H1 (cell line): ENCODE measurements at regions not wholly inside any gene's neighbourhood (a gene's known extent, or its start where the extent isn't known, plus 50 kb on each side); places are given as distances from the start of the nearest gene placed in this dataset.
"Not testable (repeated sequence)": the region's sequence is repeated elsewhere in the genome, so short reads cannot be mapped to it uniquely, and the experiment has no call there.

Experiments
- CTCF ChIA-PET: fragments of 300-600 bp; sonication (Branson Sonifier 250); formaldehyde crosslinking; loops from one replicate; lab custom pipeline; 2021; ENCODE audit not compliant: partially characterized antibody; lab: Charles Lee
- POLR2A ChIA-PET: fragments of 300-600 bp; sonication (Branson Sonifier 250); formaldehyde crosslinking; loops from one replicate; lab custom pipeline; 2021; ENCODE audit warnings: inconsistent platforms; ENCODE audit not compliant: partially characterized antibody; lab: Charles Lee
- DNase-seq, 2 experiments: peaks; one replicate each; pipeline versions ENCODE4 v3.0.0 to v3.0.0-alpha.2; 2010 to 2022; ENCODE audit warnings: low spot score in 2 of 2, low read depth in 1 of 2, mixed read lengths in 1 of 2
- FAIRE-seq: peaks from 2 replicates; lab custom pipeline; 2011; peaks lifted over from hg19 to GRCh38; lab: Jason Lieb, UNC
- H2AFZ ChIP-seq: 2 replicates; pipeline ENCODE4 v1.8.1; 2012; ENCODE audit warnings: low read length, inconsistent platforms
- H2AK5ac ChIP-seq: 2 replicates; pipeline ENCODE4 v1.6.1; 2013; ENCODE audit warnings: low read depth, low read length
- H2BK120ac ChIP-seq: replicated peaks from 2 replicates; pipeline ENCODE3; 2013; ENCODE audit warnings: low read depth, low read length, inconsistent platforms
- H2BK12ac ChIP-seq: 2 replicates; pipeline ENCODE4 v1.6.1; 2013; ENCODE audit warnings: low read depth, low read length
- H2BK15ac ChIP-seq: 2 replicates; pipeline ENCODE4 v1.6.1; 2013; ENCODE audit warnings: low read length
- H2BK20ac ChIP-seq: 2 replicates; pipeline ENCODE4 v1.6.1; 2013; ENCODE audit warnings: low read length
- H2BK5ac ChIP-seq: 2 replicates; pipeline ENCODE4 v1.6.1; 2013; ENCODE audit warnings: low read depth, low read length
- H3K14ac ChIP-seq: 2 replicates; pipeline ENCODE4 v1.6.1; 2013; ENCODE audit warnings: inconsistent platforms; ENCODE audit not compliant: insufficient read length
- H3K18ac ChIP-seq: 2 replicates; pipeline ENCODE4 v1.6.1; 2013; ENCODE audit warnings: low read length; ENCODE audit errors: extremely low read depth
- H3K23ac ChIP-seq: 2 replicates; pipeline ENCODE4 v1.6.1; 2013; ENCODE audit warnings: inconsistent platforms; ENCODE audit not compliant: insufficient read length
- H3K23me2 ChIP-seq: 2 replicates; pipeline ENCODE4 v1.6.1; 2013; ENCODE audit warnings: low read depth, low read length
- H3K27ac ChIP-seq: 2 replicates; pipeline ENCODE4 v1.6.1; 2011; ENCODE audit warnings: low read depth, low read length, inconsistent platforms
- H3K27me3 ChIP-seq, 4 experiments: replicated peaks in 1 of 4; 1 replicate in 1 of 4; 2 replicates in 3 of 4; pipeline versions ENCODE4 v1.6.1 to v1.8.1; 2011 to 2013; ENCODE audit warnings: low read length in 3 of 4, mild to moderate bottlenecking in 3 of 4, inconsistent platforms in 2 of 4, mixed read lengths in 2 of 4, moderate library complexity in 1 of 4; ENCODE audit not compliant: control insufficient read depth in 3 of 4, insufficient read depth in 3 of 4; ENCODE audit errors: extremely low read depth in 1 of 4
- H3K36me3 ChIP-seq, 4 experiments: 2 replicates each; pipeline versions ENCODE4 v1.6.1 to v1.8.1; 2011 to 2013; ENCODE audit warnings: mild to moderate bottlenecking in 4 of 4, low read length in 3 of 4, moderate library complexity in 2 of 4, control low read depth in 1 of 4, inconsistent platforms in 1 of 4; ENCODE audit not compliant: insufficient read depth in 4 of 4, control insufficient read depth in 2 of 4
- H3K4ac ChIP-seq: replicated peaks from 2 replicates; pipeline ENCODE3; 2013; ENCODE audit warnings: low read length, low read depth, mixed read lengths, inconsistent platforms; ENCODE audit not compliant: insufficient read length
- H3K4me1 ChIP-seq, 4 experiments: replicated peaks in 1 of 4; 1 replicate in 1 of 4; 2 replicates in 3 of 4; pipeline versions ENCODE4 v1.6.1 to v1.8.1; 2011 to 2013; ENCODE audit warnings: low read length in 3 of 4, inconsistent platforms in 2 of 4, mixed read lengths in 1 of 4; ENCODE audit not compliant: insufficient read depth in 4 of 4, control insufficient read depth in 3 of 4
- H3K4me2 ChIP-seq, 2 experiments: 2 replicates each; pipeline versions ENCODE4 v1.6.1 to v1.8.1; 2011 to 2013; ENCODE audit warnings: low read depth in 2 of 2, low read length in 2 of 2, control low read depth in 1 of 2, inconsistent platforms in 1 of 2, mild to moderate bottlenecking in 1 of 2; ENCODE audit not compliant: insufficient read depth in 1 of 2
- H3K4me3 ChIP-seq, 4 experiments: fragments of 200-600, 300-600 bp in 1 of 4; sonication (generic), shearing (Covaris generic), sonication (Bioruptor Twin) in 1 of 4; 2 replicates each; pipeline versions ENCODE4 v1.5.1 to v1.8.1; 2011 to 2016; ENCODE audit warnings: low read length in 4 of 4, low read depth in 3 of 4, control low read depth in 2 of 4, inconsistent platforms in 2 of 4, mild to moderate bottlenecking in 2 of 4, mixed read lengths in 1 of 4, moderate library complexity in 1 of 4; ENCODE audit not compliant: insufficient read depth in 2 of 4; ENCODE audit errors: extremely low read depth in 1 of 4
- H3K56ac ChIP-seq: replicated peaks from 2 replicates; pipeline ENCODE3; 2013; ENCODE audit warnings: low read depth, mild to moderate bottlenecking, mixed read lengths, low read length, inconsistent platforms; ENCODE audit not compliant: insufficient read length
- H3K79me1 ChIP-seq: 2 replicates; pipeline ENCODE4 v1.6.1; 2013; ENCODE audit warnings: low read depth, low read length, control low read depth
- H3K79me2 ChIP-seq, 2 experiments: 2 replicates each; pipeline versions ENCODE4 v1.6.1 to v1.8.1; 2012 to 2013; ENCODE audit warnings: low read length in 2 of 2, mild to moderate bottlenecking in 2 of 2, inconsistent platforms in 1 of 2; ENCODE audit not compliant: insufficient read depth in 2 of 2, control insufficient read depth in 1 of 2
- H3K9ac ChIP-seq, 4 experiments: replicated peaks in 1 of 4; 1 replicate in 1 of 4; 2 replicates in 3 of 4; pipeline versions ENCODE4 v1.6.1 to v1.8.1; 2011 to 2013; ENCODE audit warnings: low read depth in 3 of 4, low read length in 3 of 4, control low read depth in 2 of 4, mild to moderate bottlenecking in 2 of 4, moderate library complexity in 2 of 4, inconsistent platforms in 1 of 4; ENCODE audit errors: extremely low read depth in 1 of 4
- H3K9me3 ChIP-seq, 2 experiments: 2 replicates each; pipeline versions ENCODE4 v1.6.1 to v1.8.1; 2012 to 2013; ENCODE audit warnings: mild to moderate bottlenecking in 2 of 2, moderate library complexity in 2 of 2, control low read depth in 1 of 2, inconsistent platforms in 1 of 2, low read depth in 1 of 2, low read length in 1 of 2, mixed read lengths in 1 of 2; ENCODE audit not compliant: insufficient read depth in 2 of 2
- H4K20me1 ChIP-seq, 2 experiments: replicated peaks in 1 of 2; 2 replicates each; pipeline versions ENCODE3 to v1.8.1; 2011 to 2013; ENCODE audit warnings: inconsistent platforms in 2 of 2, low read length in 2 of 2, mild to moderate bottlenecking in 1 of 2; ENCODE audit not compliant: insufficient read depth in 2 of 2, control insufficient read depth in 1 of 2
- H4K5ac ChIP-seq: 2 replicates; pipeline ENCODE4 v1.6.1; 2013; ENCODE audit warnings: low read length, low read depth, mixed read lengths, inconsistent platforms; ENCODE audit not compliant: insufficient read length
- H4K8ac ChIP-seq: 2 replicates; pipeline ENCODE4 v1.8.0; 2013; ENCODE audit warnings: mild to moderate bottlenecking, moderate library complexity, low read length, inconsistent platforms; ENCODE audit not compliant: insufficient read depth; ENCODE audit errors: extremely low read depth
- H4K91ac ChIP-seq: replicated peaks from 2 replicates; pipeline ENCODE3; 2013; ENCODE audit warnings: low read length, mixed read lengths, inconsistent platforms; ENCODE audit not compliant: insufficient read length
- WGBS, 2 experiments: shearing (Covaris generic) in 1 of 2; methylation state at CpG; one replicate each; pipeline versions ENCODE4 v1.1.6 to v1.1.7; 2013 to 2015; ENCODE audit warnings: low lambda C conversion rate in 2 of 2, mixed read lengths in 2 of 2, inconsistent platforms in 1 of 2, low coverage in 1 of 2, missing lambda C conversion rate in 1 of 2; ENCODE audit not compliant: insufficient replicate concordance in 2 of 2, insufficient coverage in 1 of 2, insufficient read length in 1 of 2; ENCODE audit errors: extremely low coverage in 1 of 2, missing lambda C conversion rate in 1 of 2; 5-methylcytosine and 5-hydroxymethylcytosine counted together

DNA sequence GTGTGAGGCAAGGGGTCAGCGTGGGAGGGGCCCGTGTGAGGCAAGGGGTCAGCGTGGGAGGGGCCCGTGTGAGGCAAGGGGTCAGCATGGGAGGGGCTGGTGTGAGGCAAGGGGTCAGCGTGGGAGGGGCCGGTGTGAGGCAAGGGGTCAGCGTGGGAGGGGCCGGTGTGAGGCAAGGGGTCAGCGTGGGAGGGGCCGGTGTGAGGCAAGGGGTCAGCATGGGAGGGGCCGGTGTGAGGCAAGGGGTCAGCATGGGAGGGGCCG, 119.2 kb downstream of the SEPTIN14 start:
- H3K4me3 ChIP-seq, H3K23me2 ChIP-seq, H3K23ac ChIP-seq, H2BK120ac ChIP-seq, H2BK5ac ChIP-seq, H3K79me2 ChIP-seq, H3K4me2 ChIP-seq, FAIRE-seq, H2AK5ac ChIP-seq, H3K36me3 ChIP-seq, H2BK12ac ChIP-seq, H3K4ac ChIP-seq, H3K27ac ChIP-seq, H2BK15ac ChIP-seq, DNase-seq, H4K8ac ChIP-seq, H2BK20ac ChIP-seq, H3K14ac ChIP-seq, H4K5ac ChIP-seq, H3K56ac ChIP-seq, H3K9ac ChIP-seq, POLR2A ChIA-PET, H4K91ac ChIP-seq, H4K20me1 ChIP-seq, H2AFZ ChIP-seq, H3K27me3 ChIP-seq, H3K4me1 ChIP-seq, H3K9me3 ChIP-seq, H3K79me1 ChIP-seq, H3K18ac ChIP-seq: not testable (repeated sequence)
- 95% methylated on average over 9 of the region's 12 CpGs; no CpG with 5 or more reads in 1 of the 2 experiments for WGBS, 2 experiments
- CTCF ChIA-PET: interaction anchor here (0.7 to 1.3 kb wide), 4 partner anchors 92 to 310 kb away, joined by 3 read pairs; no protein-coding TSS in a partner anchor
